Astrocyte (in vitro differentiated cells and primary cell): ENCODE measurements at regions not wholly inside any gene's neighbourhood (a gene's known extent, or its start where the extent isn't known, plus 50 kb on each side); places are given as distances from the start of the nearest gene placed in this dataset.

Experiments used
- DNase-seq: peaks from one replicate; pipeline ENCODE4 v3.0.0-alpha.2; 2010; ENCODE audit warnings: low read depth
- FAIRE-seq: peaks from 2 replicates; lab custom pipeline; 2011; peaks lifted over from hg19 to GRCh38; lab: Jason Lieb, UNC
- H2AFZ ChIP-seq: 2 replicates; pipeline ENCODE4 v1.6.0; 2012; ENCODE audit warnings: low read depth, low read length, inconsistent platforms
- H3K27ac ChIP-seq: 2 replicates; pipeline ENCODE4 v1.5.1; 2011; ENCODE audit warnings: low read depth, low read length, inconsistent platforms
- H3K27me3 ChIP-seq: 2 replicates; pipeline ENCODE4 v1.6.0; 2011; ENCODE audit warnings: low read length, inconsistent platforms; ENCODE audit not compliant: insufficient read depth
- H3K36me3 ChIP-seq: 2 replicates; pipeline ENCODE4 v1.5.1; 2011; ENCODE audit warnings: low read length, inconsistent platforms; ENCODE audit not compliant: insufficient read depth
- H3K4me1 ChIP-seq: 2 replicates; pipeline ENCODE4 v1.5.1; 2011; ENCODE audit warnings: low read length, inconsistent platforms; ENCODE audit not compliant: insufficient read depth
- H3K4me2 ChIP-seq: 2 replicates; pipeline ENCODE4 v1.6.0; 2012; ENCODE audit warnings: low read length, inconsistent platforms
- H3K4me3 ChIP-seq: 2 replicates; pipeline ENCODE4 v1.5.1; 2011; ENCODE audit warnings: low read depth, mild to moderate bottlenecking, low read length, inconsistent platforms; ENCODE audit not compliant: insufficient read depth
- H3K79me2 ChIP-seq: 2 replicates; pipeline ENCODE4 v1.6.0; 2012; ENCODE audit warnings: mild to moderate bottlenecking, low read length, inconsistent platforms; ENCODE audit not compliant: insufficient read depth
- H3K9ac ChIP-seq: 2 replicates; pipeline ENCODE4 v1.6.0; 2012; ENCODE audit warnings: mild to moderate bottlenecking, low read length, inconsistent platforms
- H3K9me3 ChIP-seq: 2 replicates; pipeline ENCODE4 v1.5.1; 2012; ENCODE audit warnings: low read depth, mild to moderate bottlenecking, low read length, inconsistent platforms; ENCODE audit not compliant: insufficient read depth
- H4K20me1 ChIP-seq: 2 replicates; pipeline ENCODE4 v1.6.0; 2012; ENCODE audit warnings: low read length, inconsistent platforms; ENCODE audit not compliant: insufficient read depth
- H3K27ac Mint-ChIP-seq: one replicate; pipeline ENCODE4 v1.8.0; 2021; ENCODE audit warnings: mild to moderate bottlenecking, mixed read lengths; ENCODE audit not compliant: unreplicated experiment
- H3K27me3 Mint-ChIP-seq: one replicate; pipeline ENCODE4 v1.8.0; 2021; ENCODE audit warnings: low read depth, mixed read lengths; ENCODE audit not compliant: unreplicated experiment
- H3K36me3 Mint-ChIP-seq: one replicate; pipeline ENCODE4 v1.8.0; 2021; ENCODE audit warnings: low read depth, mixed read lengths; ENCODE audit not compliant: unreplicated experiment
- H3K4me1 Mint-ChIP-seq: one replicate; pipeline ENCODE4 v1.8.0; 2021; ENCODE audit warnings: low read depth, mixed read lengths; ENCODE audit not compliant: unreplicated experiment
- H3K4me3 Mint-ChIP-seq: one replicate; pipeline ENCODE4 v1.8.0; 2021; ENCODE audit warnings: mild to moderate bottlenecking, moderate library complexity, mixed read lengths; ENCODE audit not compliant: unreplicated experiment
- H3K9me3 Mint-ChIP-seq: one replicate; pipeline ENCODE4 v1.8.0; 2021; ENCODE audit warnings: mild to moderate bottlenecking, mixed read lengths; ENCODE audit not compliant: unreplicated experiment
- CTCF ChIP-seq: IDR thresholded peaks from 2 replicates; pipeline ENCODE4 v1.5.1; 2011; ENCODE audit warnings: low read depth, mild to moderate bottlenecking, inconsistent platforms, low read length, moderate library complexity; ENCODE audit not compliant: insufficient read depth
- EZH2 ChIP-seq: IDR thresholded peaks from 2 replicates; pipeline ENCODE4 v1.6.1; 2012; ENCODE audit warnings: mild to moderate bottlenecking, low read length, inconsistent platforms; ENCODE audit not compliant: insufficient read depth

- Mint-ChIP-seq H3K27me3 (peaks cover 39% of the 10 kb centered on the region), H3K36me3 (no peaks in the 10 kb centered on the region), H3K4me1 (no peaks in the 10 kb centered on the region), H3K4me3 (no peak overlapping the region), H3K9me3 (peaks cover 13% of the 10 kb centered on the region), H3K27ac (no peak overlapping the region)
- Histone ChIP-seq H3K4me3 (no peak overlapping the region), H2AFZ (no peak overlapping the region), H4K20me1 (no peaks in the 10 kb centered on the region), H3K27ac (no peak overlapping the region), H3K9me3 (peaks cover 5% of the 10 kb centered on the region), H3K4me2 (no peak overlapping the region), H3K27me3 (no peaks in the 10 kb centered on the region), H3K36me3 (no peaks in the 10 kb centered on the region), H3K79me2 (no peaks in the 10 kb centered on the region), H3K9ac (no peak overlapping the region), H3K4me1 (no peaks in the 10 kb centered on the region)
- no peak for FAIRE-seq
- TF ChIP-seq EZH2 (no peak), CTCF (no peak)
- no peak for DNase-seq
Measured at GRCh38 chr10:47098238-47098637, 187.0 kb downstream of the PTPN20 start.

- no peak overlapping the region for H3K27ac Mint-ChIP-seq
- no peak overlapping the region for H3K4me3 Mint-ChIP-seq
- no peak overlapping the region for H3K4me2 ChIP-seq
- DNase-seq (no peak), FAIRE-seq (no peak)
- H3K4me3 ChIP-seq, result no peak overlapping the region
- TF ChIP-seq EZH2 (no peak), CTCF (no peak)
- H3K4me1 Mint-ChIP-seq, result no peaks in the 10 kb centered on the region
- peaks cover 13% of the 10 kb centered on the region for H3K9me3 Mint-ChIP-seq
- no peaks in the 10 kb centered on the region for H4K20me1 ChIP-seq
- H3K27ac ChIP-seq, result no peak overlapping the region
- peaks cover 34% of the 10 kb centered on the region for H3K27me3 Mint-ChIP-seq
- peaks cover 5% of the 10 kb centered on the region for H3K9me3 ChIP-seq
- H3K36me3 ChIP-seq, result no peaks in the 10 kb centered on the region
- no peaks in the 10 kb centered on the region for H3K4me1 ChIP-seq
- no peak overlapping the region for H3K9ac ChIP-seq
- no peak overlapping the region for H2AFZ ChIP-seq
- no peaks in the 10 kb centered on the region for H3K79me2 ChIP-seq
- H3K27me3 ChIP-seq, result no peaks in the 10 kb centered on the region
- no peaks in the 10 kb centered on the region for H3K36me3 Mint-ChIP-seq
Measured at GRCh38 chr10:47098964-47099363, 187.7 kb downstream of the PTPN20 start.

- H2AFZ ChIP-seq, result no peak overlapping the region
- H3K4me1 ChIP-seq, result no peaks in the 10 kb centered on the region
- no peak for DNase-seq
- no peak for FAIRE-seq
- peaks cover 10% of the 10 kb centered on the region for H3K9me3 Mint-ChIP-seq
- no peak overlapping the region for H3K27ac Mint-ChIP-seq
- H3K4me3 ChIP-seq, result no peak overlapping the region
- H3K4me2 ChIP-seq, result no peak overlapping the region
- H3K36me3 ChIP-seq, result no peaks in the 10 kb centered on the region
- no peak overlapping the region for H3K9ac ChIP-seq
- TF ChIP-seq EZH2 (no peak), CTCF (no peak)
- H3K4me1 Mint-ChIP-seq, result no peaks in the 10 kb centered on the region
- H4K20me1 ChIP-seq, result no peaks in the 10 kb centered on the region
- peaks cover 5% of the 10 kb centered on the region for H3K9me3 ChIP-seq
- H3K27me3 ChIP-seq, result no peaks in the 10 kb centered on the region
- H3K79me2 ChIP-seq, result no peaks in the 10 kb centered on the region
- H3K27me3 Mint-ChIP-seq, result peaks cover 30% of the 10 kb centered on the region
- H3K36me3 Mint-ChIP-seq, result no peaks in the 10 kb centered on the region
- H3K4me3 Mint-ChIP-seq, result no peak overlapping the region
- no peak overlapping the region for H3K27ac ChIP-seq
Measured at GRCh38 chr10:47099474-47099873, 188.2 kb downstream of the PTPN20 start.
